C4-2B (cell line): ENCODE measurements at regions not wholly inside any gene's neighbourhood (a gene's known extent, or its start where the extent isn't known, plus 50 kb on each side); places are given as distances from the start of the nearest gene placed in this dataset.

Experiments used
- H3K27ac ChIP-seq: fragments of 450-650 bp; 2 replicates; pipeline ENCODE4 v1.5.1; 2017
- ZFX ChIP-seq: fragments of 450-650 bp; IDR thresholded peaks from 2 replicates; pipeline ENCODE4 v1.6.1; 2017
- TF ChIP-seq, protein P1 (sequence below): fragments of 450-650 bp; conservative IDR thresholded peaks from 2 replicates; pipeline ENCODE4 v1.5.1; 2017; ENCODE audit warnings: mild to moderate bottlenecking

DNA sequence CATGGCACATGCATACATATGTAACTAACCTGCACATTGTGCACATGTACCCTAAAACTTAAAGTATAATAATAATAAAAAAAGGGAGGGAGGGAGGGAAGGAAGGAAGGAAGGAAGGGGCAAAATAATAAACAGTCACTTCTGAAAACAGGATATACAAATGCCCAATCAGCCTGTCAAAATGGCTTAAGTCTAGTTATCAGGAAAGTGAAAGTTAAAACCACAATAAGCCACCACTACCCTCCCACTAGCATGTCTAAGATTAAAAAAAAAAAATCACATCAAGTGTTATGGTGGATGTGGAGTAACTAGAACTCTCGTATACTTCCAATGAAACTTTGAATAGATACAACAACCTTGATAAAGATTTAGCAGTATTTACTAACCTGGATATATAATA, 145.6 kb upstream of the GMNC start:
- TF ChIP-seq, protein P1, sequence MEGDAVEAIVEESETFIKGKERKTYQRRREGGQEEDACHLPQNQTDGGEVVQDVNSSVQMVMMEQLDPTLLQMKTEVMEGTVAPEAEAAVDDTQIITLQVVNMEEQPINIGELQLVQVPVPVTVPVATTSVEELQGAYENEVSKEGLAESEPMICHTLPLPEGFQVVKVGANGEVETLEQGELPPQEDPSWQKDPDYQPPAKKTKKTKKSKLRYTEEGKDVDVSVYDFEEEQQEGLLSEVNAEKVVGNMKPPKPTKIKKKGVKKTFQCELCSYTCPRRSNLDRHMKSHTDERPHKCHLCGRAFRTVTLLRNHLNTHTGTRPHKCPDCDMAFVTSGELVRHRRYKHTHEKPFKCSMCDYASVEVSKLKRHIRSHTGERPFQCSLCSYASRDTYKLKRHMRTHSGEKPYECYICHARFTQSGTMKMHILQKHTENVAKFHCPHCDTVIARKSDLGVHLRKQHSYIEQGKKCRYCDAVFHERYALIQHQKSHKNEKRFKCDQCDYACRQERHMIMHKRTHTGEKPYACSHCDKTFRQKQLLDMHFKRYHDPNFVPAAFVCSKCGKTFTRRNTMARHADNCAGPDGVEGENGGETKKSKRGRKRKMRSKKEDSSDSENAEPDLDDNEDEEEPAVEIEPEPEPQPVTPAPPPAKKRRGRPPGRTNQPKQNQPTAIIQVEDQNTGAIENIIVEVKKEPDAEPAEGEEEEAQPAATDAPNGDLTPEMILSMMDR: no peak
- TF ChIP-seq ZFX: no peak
- no peak overlapping the region for H3K27ac ChIP-seq

- H3K27ac ChIP-seq: no peak overlapping the region
- TF ChIP-seq, protein P1: no peak
- TF ChIP-seq ZFX: no peak
Measured at GRCh38 chr3:191005790-191006189, 143.3 kb upstream of the GMNC start.

DNA sequence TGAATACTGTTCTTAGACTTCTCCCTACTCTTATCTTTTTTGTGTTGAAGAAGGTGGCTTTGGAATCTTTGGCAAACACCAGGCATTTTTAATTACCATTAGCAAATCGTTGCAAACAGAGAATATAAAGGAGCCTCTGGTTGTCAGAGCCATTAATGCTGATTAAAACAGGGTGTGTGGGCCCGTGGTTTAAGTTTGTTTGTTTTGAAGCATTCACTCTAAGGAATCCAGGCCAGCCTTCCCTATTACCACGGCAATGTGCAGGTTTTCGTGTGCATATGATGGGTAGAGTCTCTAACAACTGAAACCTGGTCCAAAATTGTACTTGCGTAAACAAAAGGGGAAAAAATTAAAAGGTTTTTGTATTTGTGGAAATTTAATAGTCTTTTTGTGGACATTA, 141.2 kb upstream of the GMNC start:
- no peak overlapping the region for H3K27ac ChIP-seq
- TF ChIP-seq, protein P1: no peak
- TF ChIP-seq ZFX: no peak

DNA sequence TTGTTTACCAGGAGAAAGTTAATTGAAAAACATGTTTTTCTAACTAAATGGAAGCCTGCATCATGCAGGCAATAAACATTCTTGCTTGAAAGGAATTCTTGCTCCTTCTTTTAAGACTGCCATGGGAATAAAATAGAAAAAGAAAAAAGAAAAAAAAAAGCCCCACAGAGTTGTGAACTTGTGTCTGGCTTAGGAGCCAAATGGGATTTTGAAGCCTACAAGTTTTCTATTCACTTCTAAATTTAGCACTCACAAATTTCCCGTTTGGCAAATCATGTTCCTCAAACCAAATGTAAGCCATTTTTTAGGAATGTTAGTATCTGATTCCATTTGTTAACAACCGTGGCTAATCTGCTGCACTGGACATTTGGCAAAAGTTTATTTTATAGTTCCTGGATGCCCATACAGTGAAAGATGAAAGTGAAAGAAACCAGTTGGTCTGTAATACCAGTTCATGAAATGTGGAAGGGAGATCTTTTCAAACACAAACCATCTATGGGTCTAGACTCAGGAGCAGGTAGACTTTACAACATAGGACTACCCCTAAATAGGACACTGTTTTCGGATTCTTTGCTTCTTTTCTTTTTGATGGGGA, 133.8 kb upstream of the GMNC start:
- no peak overlapping the region for H3K27ac ChIP-seq
- TF ChIP-seq, protein P1: no peak
- TF ChIP-seq ZFX: no peak

- TF ChIP-seq, protein P1: no peak
- TF ChIP-seq ZFX: no peak
- H3K27ac ChIP-seq: no peak overlapping the region
Measured at GRCh38 chr3:190995156-190995555, 132.7 kb upstream of the GMNC start.

DNA sequence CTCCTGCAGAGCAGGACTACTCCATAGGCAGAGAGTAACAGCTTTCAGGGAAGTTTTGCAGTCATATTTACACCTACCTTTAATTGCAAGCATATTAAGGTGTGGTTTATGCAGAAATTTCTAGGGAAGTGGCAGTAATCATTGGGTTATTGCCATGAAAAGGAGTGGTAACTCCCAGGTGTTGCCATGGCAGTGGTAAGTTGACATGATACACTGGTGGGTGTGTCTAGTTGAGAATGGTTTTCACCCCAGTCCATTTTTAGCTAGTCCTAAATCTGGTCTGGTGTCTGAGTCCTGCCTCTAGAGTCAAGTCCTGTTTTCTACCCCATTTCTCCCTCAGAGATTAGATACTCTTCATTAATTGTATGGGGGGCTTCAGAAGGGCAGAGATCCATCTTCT, 128.4 kb upstream of the GMNC start:
- TF ChIP-seq, protein P1: no peak
- no peak for TF ChIP-seq ZFX

DNA sequence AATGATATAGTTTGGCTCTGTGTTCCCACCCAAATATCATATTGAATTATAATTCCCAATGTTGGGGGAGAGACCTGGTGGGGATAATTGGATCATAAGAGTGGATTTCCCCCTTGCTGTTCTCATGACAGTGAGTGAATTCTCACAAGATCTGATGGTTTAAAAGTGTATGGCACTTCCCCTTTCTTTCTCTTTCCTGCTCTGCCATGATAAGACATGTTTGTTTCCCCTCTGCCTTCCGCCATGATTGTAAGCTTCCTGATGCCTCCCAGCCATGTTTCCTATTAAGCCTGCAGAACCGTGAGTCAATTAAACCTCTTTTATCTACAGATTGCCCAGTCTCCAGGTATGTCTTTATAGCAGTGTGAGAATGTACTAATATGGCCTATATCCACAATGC, 126.7 kb upstream of the GMNC start:
- H3K27ac ChIP-seq: no peak overlapping the region
- TF ChIP-seq, protein P1: no peak
- TF ChIP-seq ZFX: no peak

More for the DNA sequence above, 128.4 kb upstream of the GMNC start:
- no peak overlapping the region for H3K27ac ChIP-seq
